Calu3 (cell line): ENCODE measurements at regions not wholly inside any gene's neighbourhood (a gene's known extent, or its start where the extent isn't known, plus 50 kb on each side); places are given as distances from the start of the nearest gene placed in this dataset.

ENCODE experiments used
- BruUV-seq: library from RNA; stranded (reverse); fragments of 400-500 nt; replicated peaks from 2 replicates; lab custom pipeline; 2021; lab: Mats Ljungman, UMichigan
- CTCF ChIA-PET: fragments of 300-600 bp; sonication (Branson Sonifier 250); formaldehyde crosslinking; loops from one replicate; lab custom pipeline; 2022; ENCODE audit warnings: antibody characterized with exemption; lab: Charles Lee
- DNase-seq: peaks from one replicate; pipeline ENCODE4 v3.0.0; 2022
- H3K27ac Mint-ChIP-seq: one replicate; pipeline ENCODE4 v1.8.0; 2022; ENCODE audit warnings: mixed read lengths; ENCODE audit not compliant: unreplicated experiment
- H3K27me3 Mint-ChIP-seq: one replicate; pipeline ENCODE4 v1.8.0; 2022; ENCODE audit warnings: mixed read lengths; ENCODE audit not compliant: unreplicated experiment
- H3K36me3 Mint-ChIP-seq: one replicate; pipeline ENCODE4 v1.8.0; 2022; ENCODE audit warnings: mild to moderate bottlenecking, moderate library complexity, mixed read lengths; ENCODE audit not compliant: insufficient read depth, unreplicated experiment
- H3K4me1 Mint-ChIP-seq: one replicate; pipeline ENCODE4 v1.8.0; 2022; ENCODE audit warnings: mild to moderate bottlenecking, low read depth, mixed read lengths; ENCODE audit not compliant: unreplicated experiment
- H3K4me3 Mint-ChIP-seq: one replicate; pipeline ENCODE4 v1.8.0; 2022; ENCODE audit warnings: mild to moderate bottlenecking, low read depth, moderate library complexity, mixed read lengths; ENCODE audit not compliant: unreplicated experiment
- H3K9me3 Mint-ChIP-seq: one replicate; pipeline ENCODE4 v1.8.0; 2022; ENCODE audit warnings: low read depth, mixed read lengths; ENCODE audit not compliant: unreplicated experiment
- intact Hi-C: fragments of 100-400 bp; cut with micrococcal nuclease; formaldehyde crosslinking; loops from one replicate; pipeline ENCODE4 v1.10.0; 2022; ENCODE audit not compliant: unreplicated experiment
- TF ChIP-seq, protein P1 (sequence below): fragments of 200-600 bp; IDR thresholded peaks from one replicate; pipeline ENCODE4 v1.8.0; 2022; ENCODE audit warnings: antibody characterized with exemption; ENCODE audit not compliant: unreplicated experiment

DNA sequence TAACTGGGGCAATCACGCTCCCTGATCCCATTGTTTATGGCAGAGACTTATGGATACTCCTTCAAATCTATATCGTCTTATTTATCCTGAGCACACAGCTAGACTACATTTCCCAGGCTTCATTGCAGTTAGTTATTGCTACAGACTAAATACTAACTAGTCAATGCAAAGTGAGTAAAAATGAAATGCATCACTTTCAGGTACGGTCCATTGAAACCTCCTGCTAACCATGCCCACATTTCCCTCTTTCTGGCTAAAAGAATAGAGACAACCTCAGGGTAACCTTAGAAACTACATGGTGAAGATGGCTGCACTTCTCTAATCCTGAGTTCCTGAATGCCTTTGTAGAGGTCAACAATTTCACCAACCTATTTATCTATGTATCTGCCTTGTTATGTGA is 437.4 kb downstream of the EPHA4 start:
- Mint-ChIP-seq H3K27me3 (no peaks in the 10 kb centered on the region), H3K27ac (no peak overlapping the region), H3K4me3 (no peak overlapping the region), H3K9me3 (no peaks in the 10 kb centered on the region), H3K36me3 (no peaks in the 10 kb centered on the region), H3K4me1 (no peaks in the 10 kb centered on the region)
- BruUV-seq: no TSS peak
- no peak for DNase-seq
- intact Hi-C loops: no loop called here
- CTCF ChIA-PET: no interaction called here
- TF ChIP-seq, protein P1, sequence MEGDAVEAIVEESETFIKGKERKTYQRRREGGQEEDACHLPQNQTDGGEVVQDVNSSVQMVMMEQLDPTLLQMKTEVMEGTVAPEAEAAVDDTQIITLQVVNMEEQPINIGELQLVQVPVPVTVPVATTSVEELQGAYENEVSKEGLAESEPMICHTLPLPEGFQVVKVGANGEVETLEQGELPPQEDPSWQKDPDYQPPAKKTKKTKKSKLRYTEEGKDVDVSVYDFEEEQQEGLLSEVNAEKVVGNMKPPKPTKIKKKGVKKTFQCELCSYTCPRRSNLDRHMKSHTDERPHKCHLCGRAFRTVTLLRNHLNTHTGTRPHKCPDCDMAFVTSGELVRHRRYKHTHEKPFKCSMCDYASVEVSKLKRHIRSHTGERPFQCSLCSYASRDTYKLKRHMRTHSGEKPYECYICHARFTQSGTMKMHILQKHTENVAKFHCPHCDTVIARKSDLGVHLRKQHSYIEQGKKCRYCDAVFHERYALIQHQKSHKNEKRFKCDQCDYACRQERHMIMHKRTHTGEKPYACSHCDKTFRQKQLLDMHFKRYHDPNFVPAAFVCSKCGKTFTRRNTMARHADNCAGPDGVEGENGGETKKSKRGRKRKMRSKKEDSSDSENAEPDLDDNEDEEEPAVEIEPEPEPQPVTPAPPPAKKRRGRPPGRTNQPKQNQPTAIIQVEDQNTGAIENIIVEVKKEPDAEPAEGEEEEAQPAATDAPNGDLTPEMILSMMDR: no peak

DNA sequence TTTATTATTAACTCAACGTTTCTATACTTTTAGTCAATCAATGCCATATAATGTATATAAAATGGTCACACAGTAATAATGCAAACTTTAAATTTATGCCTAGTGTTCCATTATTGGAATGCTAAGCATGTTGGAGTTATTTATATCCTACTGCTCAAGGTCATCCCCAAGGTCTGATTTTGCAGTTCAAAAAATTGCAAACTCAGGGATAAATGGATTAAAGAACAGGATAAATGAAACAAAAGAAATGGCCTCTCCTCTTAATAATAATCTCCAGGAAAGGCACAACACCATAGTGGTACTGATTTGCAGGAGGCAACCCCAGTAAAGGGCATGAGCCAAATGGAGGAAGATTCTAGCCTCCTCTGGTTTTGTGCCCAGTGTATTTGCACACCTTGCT is 436.4 kb downstream of the EPHA4 start:
- no TSS peak for BruUV-seq
- CTCF ChIA-PET: interaction anchor here (1.1 kb wide), 1 partner anchor 11 kb away, joined by 4 read pairs; no protein-coding TSS in a partner anchor
- Mint-ChIP-seq H3K36me3 (no peaks in the 10 kb centered on the region), H3K27me3 (no peaks in the 10 kb centered on the region), H3K27ac (no peak overlapping the region), H3K9me3 (no peaks in the 10 kb centered on the region), H3K4me1 (no peaks in the 10 kb centered on the region), H3K4me3 (no peak overlapping the region)
- intact Hi-C loops: no loop called here
- DNase-seq: no peak
- TF ChIP-seq, protein P1: no peak

DNA sequence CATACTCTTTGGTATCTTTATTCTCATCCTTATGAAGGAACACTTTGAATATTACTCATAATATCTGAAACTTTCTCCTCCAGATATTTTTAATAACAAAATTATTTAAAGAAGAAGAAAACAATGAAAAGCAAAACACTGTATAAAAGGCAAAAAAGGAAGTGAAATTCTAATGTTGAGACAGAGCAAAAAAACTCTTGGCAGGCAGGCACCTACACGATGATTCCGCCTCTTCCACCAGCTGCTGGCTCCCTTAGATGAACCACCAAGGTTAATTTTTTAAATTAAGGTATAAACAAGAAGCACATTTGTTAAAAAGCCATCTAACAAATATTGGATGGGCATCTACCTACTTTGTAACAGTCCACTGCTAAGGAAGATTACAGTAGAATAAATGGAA is 434.7 kb downstream of the EPHA4 start:
- no peaks in the 10 kb centered on the region for H3K27me3 Mint-ChIP-seq
- CTCF ChIA-PET: no interaction called here
- no peaks in the 10 kb centered on the region for H3K9me3 Mint-ChIP-seq
- H3K4me1 Mint-ChIP-seq: no peaks in the 10 kb centered on the region
- no peak for DNase-seq
- no peaks in the 10 kb centered on the region for H3K36me3 Mint-ChIP-seq
- intact Hi-C loops: no loop called here
- no peak overlapping the region for H3K4me3 Mint-ChIP-seq
- TF ChIP-seq, protein P1: no peak
- H3K27ac Mint-ChIP-seq: no peak overlapping the region
- BruUV-seq: no TSS peak

DNA sequence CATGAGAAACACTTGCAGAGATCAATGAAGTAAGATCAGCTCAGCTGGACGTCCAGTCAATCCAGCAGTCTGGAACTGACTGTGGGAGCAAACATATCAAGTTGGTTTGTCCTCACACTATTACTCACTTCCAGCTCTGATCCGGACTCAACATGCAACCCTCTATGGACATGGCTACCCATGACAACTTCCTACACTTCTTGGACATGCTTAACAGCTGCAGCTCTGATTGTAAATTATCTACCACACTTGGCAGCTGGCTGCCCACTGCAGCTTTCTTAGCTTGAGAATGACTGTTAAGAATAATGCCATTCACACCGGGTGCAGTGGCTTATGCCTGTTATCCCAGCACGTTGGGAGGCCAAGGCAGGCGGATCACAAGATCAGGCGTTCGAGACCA is 429.8 kb downstream of the EPHA4 start:
- BruUV-seq: no TSS peak
- Mint-ChIP-seq H3K4me1 (no peaks in the 10 kb centered on the region), H3K27me3 (no peaks in the 10 kb centered on the region), H3K36me3 (no peaks in the 10 kb centered on the region), H3K27ac (no peak overlapping the region), H3K4me3 (no peak overlapping the region), H3K9me3 (peaks cover 5% of the 10 kb centered on the region)
- intact Hi-C loops: no loop called here
- no peak for DNase-seq
- TF ChIP-seq, protein P1: no peak
- CTCF ChIA-PET: no interaction called here
